ENCODE measurements at regions not wholly inside any gene's neighbourhood (a gene's known extent, or its start where the extent isn't known, plus 50 kb on each side); places are given as distances from the start of the nearest gene placed in this dataset.

DNA sequence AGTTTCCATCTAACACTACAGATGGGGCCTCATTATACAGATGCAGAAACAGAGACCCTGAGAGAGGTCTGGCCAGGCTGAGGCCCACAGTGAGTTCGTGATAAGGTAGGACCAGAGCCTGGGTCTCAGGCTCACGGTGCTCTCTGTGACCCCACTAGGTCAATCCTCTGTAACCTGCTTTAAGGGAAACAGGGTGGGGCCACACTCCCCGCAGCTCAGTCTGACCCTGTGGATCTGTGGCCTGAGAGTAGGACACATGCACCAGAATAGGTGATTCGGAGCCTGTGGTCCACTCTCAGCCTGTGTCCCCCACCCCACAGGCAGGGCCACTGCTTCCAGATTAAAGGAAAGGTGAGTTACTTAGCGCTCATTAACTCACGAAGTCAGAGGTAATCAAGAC is 137.8 kb upstream of the FAM20C start:
- TF ChIP-seq POLR2A (IDR thresholded peaks at IDR 0.05) = no peak
- TF ChIP-seq, protein P1, sequence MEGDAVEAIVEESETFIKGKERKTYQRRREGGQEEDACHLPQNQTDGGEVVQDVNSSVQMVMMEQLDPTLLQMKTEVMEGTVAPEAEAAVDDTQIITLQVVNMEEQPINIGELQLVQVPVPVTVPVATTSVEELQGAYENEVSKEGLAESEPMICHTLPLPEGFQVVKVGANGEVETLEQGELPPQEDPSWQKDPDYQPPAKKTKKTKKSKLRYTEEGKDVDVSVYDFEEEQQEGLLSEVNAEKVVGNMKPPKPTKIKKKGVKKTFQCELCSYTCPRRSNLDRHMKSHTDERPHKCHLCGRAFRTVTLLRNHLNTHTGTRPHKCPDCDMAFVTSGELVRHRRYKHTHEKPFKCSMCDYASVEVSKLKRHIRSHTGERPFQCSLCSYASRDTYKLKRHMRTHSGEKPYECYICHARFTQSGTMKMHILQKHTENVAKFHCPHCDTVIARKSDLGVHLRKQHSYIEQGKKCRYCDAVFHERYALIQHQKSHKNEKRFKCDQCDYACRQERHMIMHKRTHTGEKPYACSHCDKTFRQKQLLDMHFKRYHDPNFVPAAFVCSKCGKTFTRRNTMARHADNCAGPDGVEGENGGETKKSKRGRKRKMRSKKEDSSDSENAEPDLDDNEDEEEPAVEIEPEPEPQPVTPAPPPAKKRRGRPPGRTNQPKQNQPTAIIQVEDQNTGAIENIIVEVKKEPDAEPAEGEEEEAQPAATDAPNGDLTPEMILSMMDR (IDR thresholded peaks at IDR 0.05 in 4 of 5, conservative IDR thresholded peaks at IDR 0.05 in 1 of 5) = no peak

All from gastrocnemius medialis (tissue), 4 donors.